ENCODE measurements at regions not wholly inside any gene's neighbourhood (a gene's known extent, or its start where the extent isn't known, plus 50 kb on each side); places are given as distances from the start of the nearest gene placed in this dataset.

GRCh38 chr9:28887188-28887884, 1314.1 kb upstream of the C9orf72 start:
- Histone ChIP-seq H3K27ac (ENCODE audit: low read length) (no peak overlapping the region), H3K9ac (ENCODE audit: low read depth, low read length) (no peak overlapping the region), H3K36me3 (ENCODE audit: insufficient read depth, low read depth, low read length) (no peaks in the 10 kb centered on the region), H3K4me3 (ENCODE audit: low read length) (no peak overlapping the region), H3K4me1 (ENCODE audit: insufficient read depth, low read length) (no peaks in the 10 kb centered on the region), H3K9me3 (ENCODE audit: insufficient read depth, low read depth, low read length) (no peaks in the 10 kb centered on the region), H3K27me3 (ENCODE audit: insufficient read depth, low read length) (no peaks in the 10 kb centered on the region)

GRCh38 chr9:28888806-28889205, 1315.5 kb upstream of the C9orf72 start:
- H3K27ac ChIP-seq (ENCODE audit: low read length) = no peak overlapping the region
- H3K9ac ChIP-seq (ENCODE audit: low read depth, low read length) = no peak overlapping the region
- H3K9me3 ChIP-seq (ENCODE audit: insufficient read depth, low read depth, low read length) = no peaks in the 10 kb centered on the region
- H3K4me3 ChIP-seq (ENCODE audit: low read length) = no peak overlapping the region
- no peaks in the 10 kb centered on the region for H3K4me1 ChIP-seq (ENCODE audit: insufficient read depth, low read length)
- H3K36me3 ChIP-seq (ENCODE audit: insufficient read depth, low read depth, low read length) = no peaks in the 10 kb centered on the region
- no peaks in the 10 kb centered on the region for H3K27me3 ChIP-seq (ENCODE audit: insufficient read depth, low read length)

GRCh38 chr9:28892538-28892937, 1319.3 kb upstream of the C9orf72 start:
- Histone ChIP-seq H3K27me3 (ENCODE audit: insufficient read depth, low read length) (no peaks in the 10 kb centered on the region), H3K9me3 (ENCODE audit: insufficient read depth, low read depth, low read length) (no peaks in the 10 kb centered on the region), H3K9ac (ENCODE audit: low read depth, low read length) (no peak overlapping the region), H3K4me3 (ENCODE audit: low read length) (no peak overlapping the region), H3K36me3 (ENCODE audit: insufficient read depth, low read depth, low read length) (no peaks in the 10 kb centered on the region), H3K4me1 (ENCODE audit: insufficient read depth, low read length) (no peaks in the 10 kb centered on the region), H3K27ac (ENCODE audit: low read length) (no peak overlapping the region)

GRCh38 chr9:28899267-28899666, 1326.0 kb upstream of the C9orf72 start:
- H3K36me3 ChIP-seq (ENCODE audit: insufficient read depth, low read depth, low read length) = no peaks in the 10 kb centered on the region
- no peak overlapping the region for H3K4me3 ChIP-seq (ENCODE audit: low read length)
- H3K27ac ChIP-seq (ENCODE audit: low read length) = no peak overlapping the region
- H3K4me1 ChIP-seq (ENCODE audit: insufficient read depth, low read length) = 0 out of 2 replicates have a peak, but pooled peaks cover 3% of the 10 kb centered on the region
- no peaks in the 10 kb centered on the region for H3K9me3 ChIP-seq (ENCODE audit: insufficient read depth, low read depth, low read length)
- H3K27me3 ChIP-seq (ENCODE audit: insufficient read depth, low read length) = no peaks in the 10 kb centered on the region
- no peak overlapping the region for H3K9ac ChIP-seq (ENCODE audit: low read depth, low read length)

- Histone ChIP-seq H3K4me1 (ENCODE audit: insufficient read depth, low read length) (0 out of 2 replicates have a peak, but pooled peaks cover 3% of the 10 kb centered on the region), H3K9me3 (ENCODE audit: insufficient read depth, low read depth, low read length) (no peaks in the 10 kb centered on the region), H3K27me3 (ENCODE audit: insufficient read depth, low read length) (no peaks in the 10 kb centered on the region), H3K9ac (ENCODE audit: low read depth, low read length) (no peak overlapping the region), H3K36me3 (ENCODE audit: insufficient read depth, low read depth, low read length) (no peaks in the 10 kb centered on the region), H3K4me3 (ENCODE audit: low read length) (no peak overlapping the region), H3K27ac (ENCODE audit: low read length) (no peak overlapping the region)
These were observed 1326.6 kb upstream of the C9orf72 start for GRCh38 chr9:28899926-28900325.

- no peak overlapping the region for H3K4me3 ChIP-seq (ENCODE audit: low read length)
- no peaks in the 10 kb centered on the region for H3K9me3 ChIP-seq (ENCODE audit: insufficient read depth, low read depth, low read length)
- H3K36me3 ChIP-seq (ENCODE audit: insufficient read depth, low read depth, low read length) = no peaks in the 10 kb centered on the region
- no peak overlapping the region for H3K9ac ChIP-seq (ENCODE audit: low read depth, low read length)
- H3K4me1 ChIP-seq (ENCODE audit: insufficient read depth, low read length) = 0 out of 2 replicates have a peak, but pooled peaks cover 3% of the 10 kb centered on the region
- no peak overlapping the region for H3K27ac ChIP-seq (ENCODE audit: low read length)
- no peaks in the 10 kb centered on the region for H3K27me3 ChIP-seq (ENCODE audit: insufficient read depth, low read length)
These were observed 1327.1 kb upstream of the C9orf72 start for GRCh38 chr9:28900406-28900805.

GRCh38 chr9:28909526-28909925, 1336.2 kb upstream of the C9orf72 start:
- Histone ChIP-seq H3K36me3 (ENCODE audit: insufficient read depth, low read depth, low read length) (no peaks in the 10 kb centered on the region), H3K4me3 (ENCODE audit: low read length) (no peak overlapping the region), H3K27me3 (ENCODE audit: insufficient read depth, low read length) (no peaks in the 10 kb centered on the region), H3K9me3 (ENCODE audit: insufficient read depth, low read depth, low read length) (no peaks in the 10 kb centered on the region), H3K27ac (ENCODE audit: low read length) (no peak overlapping the region), H3K4me1 (ENCODE audit: insufficient read depth, low read length) (0 out of 2 replicates have a peak, but pooled peaks cover 3% of the 10 kb centered on the region), H3K9ac (ENCODE audit: low read depth, low read length) (no peak overlapping the region)

- 0 out of 2 replicates have a peak, but pooled peaks cover 6% of the 10 kb centered on the region for H3K4me1 ChIP-seq (ENCODE audit: insufficient read depth, low read length)
- no peak overlapping the region for H3K27ac ChIP-seq (ENCODE audit: low read length)
- H3K36me3 ChIP-seq (ENCODE audit: insufficient read depth, low read depth, low read length) = no peaks in the 10 kb centered on the region
- H3K9me3 ChIP-seq (ENCODE audit: insufficient read depth, low read depth, low read length) = no peaks in the 10 kb centered on the region
- H3K27me3 ChIP-seq (ENCODE audit: insufficient read depth, low read length) = no peaks in the 10 kb centered on the region
- H3K9ac ChIP-seq (ENCODE audit: low read depth, low read length) = no peak overlapping the region
- H3K4me3 ChIP-seq (ENCODE audit: low read length) = no peak overlapping the region
These were observed 1339.3 kb upstream of the C9orf72 start for GRCh38 chr9:28912621-28913020.

GRCh38 chr9:28915202-28915930, 1342.1 kb upstream of the C9orf72 start:
- no peak overlapping the region for H3K9ac ChIP-seq (ENCODE audit: low read depth, low read length)
- H3K36me3 ChIP-seq (ENCODE audit: insufficient read depth, low read depth, low read length) = no peaks in the 10 kb centered on the region
- no peak overlapping the region for H3K4me3 ChIP-seq (ENCODE audit: low read length)
- 0 out of 2 replicates have a peak, but pooled peaks cover 6% of the 10 kb centered on the region for H3K4me1 ChIP-seq (ENCODE audit: insufficient read depth, low read length)
- no peaks in the 10 kb centered on the region for H3K27me3 ChIP-seq (ENCODE audit: insufficient read depth, low read length)
- no peak overlapping the region for H3K27ac ChIP-seq (ENCODE audit: low read length)
- peaks cover 3% of the 10 kb centered on the region; the same call in 1 of the 2 replicates for H3K9me3 ChIP-seq (ENCODE audit: insufficient read depth, low read depth, low read length)

GRCh38 chr9:28916348-28916747, 1343.1 kb upstream of the C9orf72 start:
- Histone ChIP-seq H3K36me3 (ENCODE audit: insufficient read depth, low read depth, low read length) (no peaks in the 10 kb centered on the region), H3K27ac (ENCODE audit: low read length) (no peak overlapping the region), H3K9ac (ENCODE audit: low read depth, low read length) (no peak overlapping the region), H3K4me1 (ENCODE audit: insufficient read depth, low read length) (0 out of 2 replicates have a peak, but pooled peaks cover 6% of the 10 kb centered on the region), H3K27me3 (ENCODE audit: insufficient read depth, low read length) (no peaks in the 10 kb centered on the region), H3K9me3 (ENCODE audit: insufficient read depth, low read depth, low read length) (peaks cover 3% of the 10 kb centered on the region; the same call in 1 of the 2 replicates), H3K4me3 (ENCODE audit: low read length) (no peak overlapping the region)

GRCh38 chr9:28921857-28922500, 1348.7 kb upstream of the C9orf72 start:
- Histone ChIP-seq H3K27me3 (ENCODE audit: insufficient read depth, low read length) (no peaks in the 10 kb centered on the region), H3K4me3 (ENCODE audit: low read length) (no peak overlapping the region), H3K27ac (ENCODE audit: low read length) (no peak overlapping the region), H3K9ac (ENCODE audit: low read depth, low read length) (no peak overlapping the region), H3K4me1 (ENCODE audit: insufficient read depth, low read length) (peaks cover 8% of the 10 kb centered on the region; the same call in 1 of the 2 replicates), H3K36me3 (ENCODE audit: insufficient read depth, low read depth, low read length) (no peaks in the 10 kb centered on the region), H3K9me3 (ENCODE audit: insufficient read depth, low read depth, low read length) (peaks cover 3% of the 10 kb centered on the region; the same call in 1 of the 2 replicates)

Data from iPS-20b (cell line).